B cell (primary cell): ENCODE measurements at regions not wholly inside any gene's neighbourhood (a gene's known extent, or its start where the extent isn't known, plus 50 kb on each side); places are given as distances from the start of the nearest gene placed in this dataset.

Experiments
- CTCF ChIP-seq: fragments of 200-600 bp; IDR thresholded peaks from one replicate; pipeline ENCODE4 v1.8.0; 2022; ENCODE audit warnings: antibody characterized with exemption, mild to moderate bottlenecking
- EZH2 ChIP-seq: IDR thresholded peaks from 2 replicates; pipeline ENCODE4 v1.6.1; 2012; ENCODE audit warnings: borderline replicate concordance, low read depth, mild to moderate bottlenecking, moderate library complexity, low read length; ENCODE audit not compliant: insufficient read depth, poor library complexity, severe bottlenecking

GRCh38 chr10:131774681-131775085, 126.1 kb upstream of the PPP2R2D start:
- TF ChIP-seq EZH2 = no peak
- no peak for TF ChIP-seq CTCF
